HG03565 (cell line): ENCODE measurements at regions not wholly inside any gene's neighbourhood (a gene's known extent, or its start where the extent isn't known, plus 50 kb on each side); places are given as distances from the start of the nearest gene placed in this dataset.
"Not testable (repeated sequence)": the region's sequence is repeated elsewhere in the genome, so short reads cannot be mapped to it uniquely, and the experiment has no call there.

Source experiments
- ATAC-seq: cut with Tn5 transposase; IDR thresholded peaks from one replicate; pipeline ENCODE4 v1.9.1; 2021; ENCODE audit warnings: mild to moderate bottlenecking, moderate library complexity; ENCODE audit not compliant: unreplicated experiment

- no peak for ATAC-seq
These were observed 1589.1 kb upstream of the SPRY2 start for GRCh38 chr13:81929988-81930387.

GRCh38 chr13:81927347-81927746, 1586.4 kb upstream of the SPRY2 start:
- no peak for ATAC-seq

DNA sequence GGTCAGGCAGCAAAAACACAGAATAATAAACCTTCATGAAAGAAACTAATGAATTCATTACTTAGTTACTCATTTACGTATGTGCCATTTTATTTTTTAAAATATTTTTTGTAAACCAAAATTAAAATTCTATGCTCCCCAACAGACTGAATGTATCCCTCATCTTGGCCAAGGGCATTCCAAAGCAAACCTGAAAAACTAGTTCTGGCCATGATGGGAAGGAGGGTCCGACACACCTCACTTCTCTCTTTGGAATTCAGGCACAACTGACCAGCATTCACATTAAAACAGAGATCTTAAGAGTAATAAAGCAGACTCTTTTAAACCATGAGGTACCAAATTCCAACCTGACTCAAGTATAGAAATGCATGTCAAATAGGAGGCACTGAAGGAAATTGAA, 1576.9 kb upstream of the SPRY2 start:
- ATAC-seq: no peak

- no peak for ATAC-seq
These were observed 1575.5 kb upstream of the SPRY2 start for GRCh38 chr13:81916461-81916860.

- ATAC-seq: no peak
These were observed 1567.0 kb upstream of the SPRY2 start for GRCh38 chr13:81907787-81908372.

DNA sequence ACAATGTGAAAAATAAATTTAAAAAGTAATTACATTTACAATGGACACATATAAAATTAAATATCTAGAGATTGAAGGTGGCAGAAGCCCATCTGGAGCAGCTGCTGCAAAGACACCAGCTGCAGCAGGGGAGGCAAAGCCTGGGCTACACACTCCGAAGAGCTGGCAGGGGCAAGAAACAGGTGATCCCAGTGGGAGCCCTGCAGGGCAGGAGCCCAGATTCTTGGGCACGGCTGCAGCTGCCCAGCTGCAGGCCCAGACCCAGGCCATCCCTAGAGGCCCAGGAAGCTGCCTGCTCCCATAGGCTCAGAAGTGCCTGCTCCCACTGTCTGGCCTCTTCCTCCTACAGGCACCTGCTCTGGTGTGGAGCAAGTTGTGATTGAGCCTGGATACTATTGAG, 1547.9 kb upstream of the SPRY2 start:
- no peak for ATAC-seq

DNA sequence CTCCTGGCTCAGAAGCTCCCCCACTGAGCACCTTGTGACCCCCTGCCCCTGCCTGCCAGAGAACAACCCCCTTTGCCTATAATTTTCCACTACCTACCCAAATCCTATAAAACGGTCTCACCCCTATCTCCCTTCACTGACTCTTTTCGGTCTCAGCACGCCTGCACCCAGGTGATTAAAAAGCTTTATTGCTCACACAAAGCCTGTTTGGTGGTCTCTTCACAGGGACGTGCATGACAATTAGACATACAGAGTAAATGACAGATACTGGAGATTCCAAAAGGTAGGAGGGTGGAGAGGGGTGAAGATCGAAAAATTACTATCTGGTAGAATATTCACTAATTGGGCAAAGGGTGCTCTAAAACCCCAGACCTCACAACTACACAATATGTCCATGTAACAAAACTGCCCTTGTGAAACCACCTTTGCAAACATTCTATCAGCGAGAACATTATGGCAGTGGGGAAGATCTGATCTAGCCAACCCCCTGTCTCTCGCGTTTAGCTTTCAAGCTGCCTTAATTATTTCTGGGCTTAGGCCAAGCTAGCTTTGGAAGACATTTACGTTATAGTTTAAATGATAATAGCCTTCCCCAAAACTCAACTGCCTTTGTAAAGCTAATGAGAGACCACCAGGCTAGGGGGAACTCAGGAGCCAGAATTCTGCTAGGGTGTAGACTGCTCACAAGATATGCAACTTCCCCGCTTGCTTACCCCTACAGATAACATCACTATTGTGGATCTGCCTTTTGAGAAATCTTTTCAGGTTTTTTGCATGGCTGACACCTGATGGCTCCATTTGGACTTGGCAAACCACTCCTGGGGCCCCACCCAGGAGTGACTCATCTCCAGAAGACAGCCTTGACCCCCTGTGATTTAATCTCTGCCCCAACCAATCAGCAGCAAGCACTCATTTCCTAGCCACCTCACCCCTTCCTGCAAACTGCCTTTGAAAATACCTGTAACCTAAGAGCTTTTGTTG, 1534.0 kb upstream of the SPRY2 start:
- no peak for ATAC-seq

DNA sequence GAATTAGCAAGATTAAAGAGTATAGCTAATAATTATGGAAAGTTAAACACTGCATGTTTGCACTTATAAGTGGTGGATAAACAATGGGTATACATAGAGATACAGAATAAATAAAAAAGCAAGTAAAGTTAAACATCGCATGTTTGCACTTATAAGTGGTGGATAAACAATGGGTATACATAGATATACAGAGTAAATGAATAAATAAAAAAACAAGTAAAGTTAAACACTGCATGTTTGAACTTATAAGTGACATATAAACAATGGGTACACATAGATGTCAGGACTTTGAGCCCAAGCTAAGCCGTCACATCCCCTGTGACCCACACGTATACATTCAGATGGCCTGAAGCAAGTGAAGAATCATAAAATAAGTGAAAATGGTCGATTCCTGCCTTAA, 1533.3 kb upstream of the SPRY2 start:
- ATAC-seq: no peak

DNA sequence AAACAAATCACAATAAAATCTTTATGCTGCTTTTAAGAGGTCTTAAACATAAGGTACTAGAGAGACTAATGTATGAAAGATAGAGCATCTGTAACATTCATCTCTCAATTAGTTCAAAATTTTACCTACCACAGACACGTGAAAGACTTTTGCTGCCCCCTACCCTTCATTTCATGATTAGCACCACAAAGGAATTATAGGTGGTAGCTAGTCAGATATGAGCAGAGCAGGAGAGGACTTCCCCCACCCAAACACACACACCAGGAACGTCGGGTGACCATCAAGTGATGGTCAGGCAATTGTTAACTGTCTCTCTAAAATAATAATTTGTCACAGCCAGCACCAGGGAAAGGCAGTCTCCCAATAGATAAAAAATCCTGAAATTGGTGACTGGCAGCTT, 1531.7 kb upstream of the SPRY2 start:
- no peak for ATAC-seq

- not testable (repeated sequence) for ATAC-seq
These were observed 1530.9 kb upstream of the SPRY2 start for GRCh38 chr13:81871751-81872325.

- no peak for ATAC-seq
These were observed 1507.4 kb upstream of the SPRY2 start for GRCh38 chr13:81848291-81848690.

- no peak for ATAC-seq
These were observed 1505.8 kb upstream of the SPRY2 start for GRCh38 chr13:81846771-81847170.

DNA sequence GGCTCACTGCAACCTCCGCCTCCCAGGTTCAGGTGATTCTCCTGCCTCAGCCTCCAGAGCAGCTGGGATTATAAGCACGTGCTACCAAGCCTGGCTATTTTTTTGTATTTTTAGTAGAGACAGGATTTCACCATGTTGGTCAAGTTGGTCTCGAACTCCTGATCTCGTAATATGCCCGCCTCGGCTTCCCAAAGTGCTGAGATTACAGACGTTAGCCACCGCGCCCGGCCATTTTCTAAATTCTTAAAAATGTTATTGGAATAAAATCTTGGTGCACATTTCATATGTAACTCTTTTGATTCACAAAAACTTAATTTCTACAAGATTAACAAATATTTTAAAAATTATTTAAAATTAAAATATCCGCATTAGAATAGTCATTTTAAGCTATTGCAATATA, 1480.3 kb upstream of the SPRY2 start:
- no peak for ATAC-seq

- ATAC-seq: no peak
These were observed 1459.5 kb upstream of the SPRY2 start for GRCh38 chr13:81800433-81800832.

DNA sequence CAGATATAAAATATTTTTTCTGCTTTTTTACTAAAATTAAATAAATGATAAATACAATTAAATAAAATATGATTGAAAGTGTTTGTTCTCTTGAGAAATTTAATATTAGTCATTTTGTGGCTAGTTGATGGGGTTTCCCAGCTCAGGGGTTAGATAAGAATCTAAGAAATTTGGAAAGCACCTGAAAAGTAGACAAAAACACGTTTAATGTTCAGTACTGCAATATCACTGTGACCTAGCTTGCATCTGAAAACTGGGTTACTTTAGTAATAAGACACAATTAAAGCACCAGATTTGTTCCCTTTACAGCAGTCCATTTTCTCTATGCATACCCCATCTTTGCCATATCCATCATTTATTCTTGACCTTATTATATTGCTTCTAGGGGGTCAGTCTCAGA, 1454.8 kb upstream of the SPRY2 start:
- ATAC-seq: no peak

DNA sequence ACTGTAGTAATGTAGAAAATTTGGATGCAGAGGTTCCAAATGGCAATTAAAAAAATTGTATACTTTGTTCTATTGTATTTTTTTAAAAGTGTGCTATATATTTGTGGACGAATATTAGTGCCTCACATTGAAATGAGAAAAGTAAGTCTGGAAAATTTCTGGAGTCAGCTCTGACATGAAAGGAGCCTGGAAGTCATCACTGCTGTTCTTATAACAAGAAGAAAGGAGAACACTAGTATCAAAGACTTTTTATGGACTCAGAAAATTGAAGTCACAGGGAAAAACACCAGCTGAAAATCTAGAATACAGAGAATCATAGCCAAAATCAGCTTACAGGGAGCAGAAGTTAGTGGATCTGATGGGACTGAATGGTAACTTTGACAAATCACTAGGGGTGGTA, 1450.7 kb upstream of the SPRY2 start:
- no peak for ATAC-seq

GRCh38 chr13:81781471-81781870, 1440.5 kb upstream of the SPRY2 start:
- no peak for ATAC-seq

DNA sequence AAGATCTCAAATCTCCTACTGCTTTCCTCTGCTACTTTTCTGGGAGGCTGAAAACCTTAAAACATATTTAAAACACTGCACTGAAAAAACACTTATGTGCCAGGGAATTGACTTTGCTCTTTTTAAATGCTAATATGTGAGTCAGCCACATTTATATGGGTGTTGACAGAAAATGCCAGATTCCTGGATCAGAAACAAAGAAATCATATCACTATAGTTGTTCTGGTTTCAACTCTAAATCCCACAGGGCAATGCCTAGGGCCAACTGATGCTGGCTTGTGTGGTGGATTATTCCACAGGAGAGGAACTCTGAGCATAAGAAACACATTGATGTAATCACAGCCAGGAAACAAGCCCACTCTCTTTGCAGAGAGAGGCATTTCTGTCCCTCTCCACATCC, 1439.0 kb upstream of the SPRY2 start:
- no peak for ATAC-seq

DNA sequence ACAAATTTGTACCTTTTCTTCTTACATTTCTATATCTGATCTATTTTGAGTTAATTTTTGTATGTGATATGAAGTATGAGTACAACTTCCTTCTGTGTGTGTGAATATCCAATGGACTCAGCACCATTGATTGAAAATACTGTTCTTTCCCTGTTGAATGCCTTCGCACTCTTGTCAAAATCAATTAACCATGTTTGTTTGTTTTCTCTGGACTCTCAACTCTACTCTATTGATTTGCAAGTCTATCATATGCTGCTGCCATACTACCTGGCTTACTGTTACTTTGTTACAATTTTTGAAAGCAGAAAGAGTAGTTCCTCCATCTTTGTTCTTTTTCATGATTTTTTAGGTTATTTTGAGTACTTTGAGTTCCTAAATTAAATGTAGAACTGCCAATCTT, 1437.4 kb upstream of the SPRY2 start:
- ATAC-seq: no peak

GRCh38 chr13:81773263-81773662, 1432.3 kb upstream of the SPRY2 start:
- no peak for ATAC-seq

DNA sequence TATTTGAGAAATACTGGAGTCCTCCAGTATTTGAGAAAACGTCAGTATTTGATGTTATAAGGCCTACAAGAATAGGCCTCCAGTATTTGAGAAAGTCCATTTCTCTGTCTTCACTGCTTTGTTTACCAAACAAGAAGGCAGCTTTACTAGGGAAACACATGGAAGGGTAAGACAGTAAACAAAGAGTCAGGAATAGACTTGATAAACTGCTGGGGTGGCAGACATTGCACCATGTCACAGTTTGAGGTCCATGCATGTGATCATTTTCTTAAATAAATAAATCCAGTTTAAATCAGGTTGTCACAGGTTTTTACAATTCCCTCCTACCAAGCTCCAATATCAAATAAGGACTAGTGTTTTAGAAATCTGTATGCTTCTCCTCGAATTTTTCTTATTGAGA, 1431.0 kb upstream of the SPRY2 start:
- no peak for ATAC-seq

GRCh38 chr13:81770868-81771505, 1430.1 kb upstream of the SPRY2 start:
- no peak for ATAC-seq
